HepG2 (cell line): ENCODE measurements at regions not wholly inside any gene's neighbourhood (a gene's known extent, or its start where the extent isn't known, plus 50 kb on each side); places are given as distances from the start of the nearest gene placed in this dataset.

ENCODE experiments used
- ATAC-seq: fragments of 200-7000 bp; cut with Tn5 transposase; 3 replicates; pipeline ENCODE4 v1.9.1; 2020; ENCODE audit warnings: mild to moderate bottlenecking, moderate library complexity
- BruUV-seq: library from RNA; stranded (reverse); fragments of 400-500 nt; replicated peaks from 2 replicates; lab custom pipeline; 2021; lab: Mats Ljungman, UMichigan
- CTCF ChIA-PET: fragments of 300-600 bp; formaldehyde crosslinking; extraction: SDS; loops from one replicate; lab custom pipeline; 2021; ENCODE audit warnings: low total read pairs, inconsistent platforms, low intra/inter-chr PET ratio; lab: Yijun Ruan, JAX
- POLR2A ChIA-PET: fragments of 350-600 bp; sonication (Branson Sonifier 250); formaldehyde crosslinking; loops from one replicate; lab custom pipeline; 2020; ENCODE audit warnings: antibody characterized with exemption, inconsistent platforms; lab: Yijun Ruan, JAX
- DNase-seq: peaks from one replicate; pipeline ENCODE4 v3.0.0-alpha.2; 2015; ENCODE audit warnings: low spot score
- FAIRE-seq: peaks from 3 replicates; lab custom pipeline; 2011; peaks lifted over from hg19 to GRCh38; lab: Jason Lieb, UNC
- H2AFZ ChIP-seq: one replicate; pipeline ENCODE4 v1.6.1; 2011; ENCODE audit warnings: low read length, inconsistent platforms
- H3K27ac ChIP-seq: fragments of 300-600 bp; 3 replicates; pipeline ENCODE4 v1.8.0; 2011; ENCODE audit warnings: mixed run types, mild to moderate bottlenecking, mixed read lengths, low read length, inconsistent platforms; ENCODE audit not compliant: insufficient read depth; ENCODE audit errors: extremely low read length
- H3K27me3 ChIP-seq, 2 experiments: fragments of 200-600 bp in 1 of 2; 2 replicates in 1 of 2; 3 replicates in 1 of 2; pipeline versions ENCODE4 v1.6.0 to v1.8.0; 2011; ENCODE audit warnings: low read length in 2 of 2, mild to moderate bottlenecking in 2 of 2, moderate library complexity in 2 of 2, inconsistent platforms in 1 of 2; ENCODE audit not compliant: insufficient read depth in 2 of 2, control insufficient read depth in 1 of 2
- H3K36me3 ChIP-seq, 2 experiments: fragments of 200-600 bp in 1 of 2; replicated peaks in 1 of 2; 2 replicates in 1 of 2; 3 replicates in 1 of 2; pipeline versions ENCODE4 v1.5.1 to v1.8.0; 2011; ENCODE audit warnings: low read length in 2 of 2, inconsistent platforms in 1 of 2; ENCODE audit not compliant: insufficient read depth in 2 of 2, control insufficient read depth in 1 of 2
- H3K4me1 ChIP-seq: 2 replicates; pipeline ENCODE4 v1.5.1; 2012; ENCODE audit warnings: low read length, inconsistent platforms; ENCODE audit not compliant: insufficient read depth
- H3K4me2 ChIP-seq: 2 replicates; pipeline ENCODE4 v1.6.0; 2011; ENCODE audit warnings: low read depth, low read length, inconsistent platforms
- H3K4me3 ChIP-seq, 3 experiments: fragments of 200-600 bp in 1 of 3; sonication (generic), shearing (Covaris generic) in 1 of 3; replicated peaks in 1 of 3; 2 replicates each; pipeline ENCODE4 v1.5.1; 2011 to 2016; ENCODE audit warnings: low read length in 3 of 3, inconsistent platforms in 2 of 3, low read depth in 2 of 3, mild to moderate bottlenecking in 2 of 3, control low read depth in 1 of 3, mixed read lengths in 1 of 3; ENCODE audit not compliant: insufficient read depth in 1 of 3
- H3K79me2 ChIP-seq: one replicate; pipeline ENCODE4 v1.6.1; 2011; ENCODE audit warnings: low read length, inconsistent platforms; ENCODE audit not compliant: insufficient read depth
- H3K9ac ChIP-seq: 2 replicates; pipeline ENCODE4 v1.6.0; 2011; ENCODE audit warnings: mild to moderate bottlenecking, low read depth, low read length, inconsistent platforms; ENCODE audit not compliant: insufficient read depth
- H3K9me3 ChIP-seq: 2 replicates; pipeline ENCODE4 v1.5.1; 2012; ENCODE audit warnings: mild to moderate bottlenecking, low read length
- H4K20me1 ChIP-seq: 2 replicates; pipeline ENCODE4 v1.6.0; 2011; ENCODE audit warnings: inconsistent platforms, mild to moderate bottlenecking, low read length, moderate library complexity; ENCODE audit not compliant: insufficient read depth
- ATF7-NPFF ChIP-seq: sonication (generic); formaldehyde crosslinking; IDR thresholded peaks from 2 replicates; pipeline ENCODE4 v1.8.1; 2023; ENCODE audit warnings: mild to moderate bottlenecking, low read depth, missing genetic modification reagents, moderate library complexity
- EED ChIP-seq: sonication (generic); formaldehyde crosslinking; IDR thresholded peaks from 2 replicates; pipeline ENCODE4 v1.5.0; 2020; ENCODE audit warnings: mild to moderate bottlenecking, missing genetic modification reagents
- HES4 ChIP-seq: sonication (generic); formaldehyde crosslinking; IDR thresholded peaks from 2 replicates; pipeline ENCODE4 v1.9.0; 2021; ENCODE audit warnings: mild to moderate bottlenecking, missing genetic modification reagents, borderline replicate concordance
- PRMT3 ChIP-seq: sonication (generic); formaldehyde crosslinking; IDR thresholded peaks from 2 replicates; pipeline ENCODE4 v1.8.1; 2022; ENCODE audit warnings: low read depth, mild to moderate bottlenecking, moderate library complexity, missing genetic modification reagents, borderline replicate concordance
- RNF2 ChIP-seq: fragments of 450-650 bp; conservative IDR thresholded peaks from 2 replicates; pipeline ENCODE4 v1.6.1; 2016; ENCODE audit warnings: low read depth
- SYNCRIP ChIP-seq: fragments of 200-400 bp; formaldehyde crosslinking; IDR thresholded peaks from 2 replicates; pipeline ENCODE4 v1.6.1; 2018; ENCODE audit warnings: mild to moderate bottlenecking, low read depth, low read length; ENCODE audit not compliant: insufficient read depth
- TOPORS ChIP-seq: sonication (generic); formaldehyde crosslinking; IDR thresholded peaks from 2 replicates; pipeline ENCODE4 v1.8.0; 2023; ENCODE audit warnings: mild to moderate bottlenecking, missing genetic modification reagents
- ZNF329 ChIP-seq: sonication (generic); formaldehyde crosslinking; IDR thresholded peaks from 2 replicates; pipeline ENCODE4 v1.9.0; 2021; ENCODE audit warnings: low read depth, mild to moderate bottlenecking, missing genetic modification reagents
- ZNF563 ChIP-seq: sonication (generic); formaldehyde crosslinking; IDR thresholded peaks from 2 replicates; pipeline ENCODE4 v1.8.0; 2022; ENCODE audit warnings: mild to moderate bottlenecking, moderate library complexity, missing genetic modification reagents
- ZNF589 ChIP-seq: sonication (generic); formaldehyde crosslinking; conservative IDR thresholded peaks from 2 replicates; pipeline ENCODE4 v1.8.0; 2022; ENCODE audit warnings: mild to moderate bottlenecking, moderate library complexity, missing genetic modification reagents
- WGBS: methylation state at CpG from one replicate; pipeline ENCODE4 v1.1.6; 2017; ENCODE audit warnings: low lambda C conversion rate; 5-methylcytosine and 5-hydroxymethylcytosine counted together
- in situ Hi-C: cut with HindIII; loops from 2 replicates; pipeline ENCODE4 v1.10.0; 2017; ENCODE audit warnings: low pct_unique_long_range_greater_than_20kb; ENCODE audit not compliant: extremely low pct_ligation_motif_present
- intact Hi-C: fragments of 100-400 bp; cut with micrococcal nuclease; formaldehyde crosslinking; loops from one replicate; pipeline ENCODE4 v1.10.0; 2022; ENCODE audit not compliant: unreplicated experiment
- TF ChIP-seq, protein P1 (sequence below): IDR thresholded peaks from 2 replicates; pipeline ENCODE4 v1.6.1; 2012; ENCODE audit warnings: low read length, improper control_type of control experiment
- TF ChIP-seq, protein P2 (sequence below): sonication (generic); formaldehyde crosslinking; IDR thresholded peaks from 2 replicates; pipeline ENCODE4 v1.4.0; 2020; ENCODE audit warnings: missing genetic modification reagents
- TF ChIP-seq, protein P3 (sequence below): sonication (generic); formaldehyde crosslinking; IDR thresholded peaks from 2 replicates; pipeline ENCODE4 v1.4.0; 2020; ENCODE audit warnings: low read depth, mild to moderate bottlenecking, missing genetic modification reagents

DNA sequence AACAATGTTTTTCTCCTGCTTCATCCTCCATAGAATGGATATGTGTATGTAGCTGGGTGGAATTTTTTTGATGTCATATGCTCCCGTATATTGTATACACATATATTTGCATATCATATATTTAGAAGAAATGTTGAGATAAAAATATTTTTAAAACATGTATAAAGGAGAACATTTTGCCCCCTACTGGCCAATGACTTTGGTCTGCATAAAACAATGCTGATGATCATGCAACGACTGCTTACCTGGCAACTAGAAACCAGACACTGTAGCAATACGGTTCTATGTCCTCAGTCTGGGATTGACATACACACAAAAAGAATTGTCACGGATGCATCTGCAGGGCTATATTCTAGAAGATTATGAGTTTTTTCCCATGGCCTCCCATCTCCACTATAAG lies 503.6 kb downstream of the ELAVL2 start:
- Histone ChIP-seq H3K36me3 (no peaks in the 10 kb centered on the region), H3K27ac (no peak overlapping the region), H3K4me1 (no peaks in the 10 kb centered on the region), H3K4me3 (no peak overlapping the region), H4K20me1 (no peaks in the 10 kb centered on the region), H3K79me2 (no peaks in the 10 kb centered on the region), H2AFZ (no peak overlapping the region), H3K27me3 (no peaks in the 10 kb centered on the region), H3K9me3 (peaks cover 67% of the 10 kb centered on the region), H3K4me2 (no peak overlapping the region), H3K9ac (no peak overlapping the region)
- POLR2A ChIA-PET: no interaction called here
- intact Hi-C loops: no loop called here
- DNase-seq (no peak), FAIRE-seq (no peak), ATAC-seq (no peak)
- no peak for TF ChIP-seq EED (CRISPR knock-in tag)
- in situ Hi-C loops: no loop called here
- WGBS: 8% methylated on average over 4 of the region's 4 CpGs
- no TSS peak for BruUV-seq
- CTCF ChIA-PET: no interaction called here

DNA sequence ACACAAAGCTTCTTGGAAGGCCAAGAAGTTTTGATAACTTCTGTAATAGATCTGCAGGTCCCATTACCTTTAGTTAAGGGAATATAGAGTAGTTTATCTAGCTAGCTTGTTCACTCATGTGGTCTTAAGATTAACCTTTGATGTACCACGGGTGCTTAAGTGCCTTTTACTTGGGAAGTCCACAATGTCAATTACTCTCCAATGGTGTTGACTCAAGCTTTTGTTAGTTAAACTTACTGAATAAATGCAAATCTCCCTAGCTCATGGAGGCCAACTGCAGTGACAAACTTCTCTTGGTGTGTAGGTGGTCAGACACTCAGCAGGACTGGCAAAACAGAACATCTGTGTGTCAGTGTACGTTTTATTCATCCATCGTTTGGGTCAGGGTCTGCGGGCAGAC lies 501.5 kb downstream of the ELAVL2 start:
- no peak overlapping the region for H3K9ac ChIP-seq
- no peak overlapping the region for H3K4me2 ChIP-seq
- ChIA-PET CTCF (no interaction called here), POLR2A (no interaction called here)
- FAIRE-seq (no peak), ATAC-seq (no peak), DNase-seq (no peak)
- no peaks in the 10 kb centered on the region for H3K79me2 ChIP-seq
- H4K20me1 ChIP-seq: no peaks in the 10 kb centered on the region
- no peak overlapping the region for H3K4me3 ChIP-seq
- intact Hi-C loops (no loop called here), in situ Hi-C loops (no loop called here)
- no peak overlapping the region for H2AFZ ChIP-seq
- H3K4me1 ChIP-seq: no peaks in the 10 kb centered on the region
- no peak overlapping the region for H3K27ac ChIP-seq
- H3K9me3 ChIP-seq: peaks cover 67% of the 10 kb centered on the region
- H3K36me3 ChIP-seq: no peaks in the 10 kb centered on the region
- WGBS: 50% methylated on average over 4 of the region's 4 CpGs
- H3K27me3 ChIP-seq: no peaks in the 10 kb centered on the region
- BruUV-seq: no TSS peak
- TF ChIP-seq, protein P1, sequence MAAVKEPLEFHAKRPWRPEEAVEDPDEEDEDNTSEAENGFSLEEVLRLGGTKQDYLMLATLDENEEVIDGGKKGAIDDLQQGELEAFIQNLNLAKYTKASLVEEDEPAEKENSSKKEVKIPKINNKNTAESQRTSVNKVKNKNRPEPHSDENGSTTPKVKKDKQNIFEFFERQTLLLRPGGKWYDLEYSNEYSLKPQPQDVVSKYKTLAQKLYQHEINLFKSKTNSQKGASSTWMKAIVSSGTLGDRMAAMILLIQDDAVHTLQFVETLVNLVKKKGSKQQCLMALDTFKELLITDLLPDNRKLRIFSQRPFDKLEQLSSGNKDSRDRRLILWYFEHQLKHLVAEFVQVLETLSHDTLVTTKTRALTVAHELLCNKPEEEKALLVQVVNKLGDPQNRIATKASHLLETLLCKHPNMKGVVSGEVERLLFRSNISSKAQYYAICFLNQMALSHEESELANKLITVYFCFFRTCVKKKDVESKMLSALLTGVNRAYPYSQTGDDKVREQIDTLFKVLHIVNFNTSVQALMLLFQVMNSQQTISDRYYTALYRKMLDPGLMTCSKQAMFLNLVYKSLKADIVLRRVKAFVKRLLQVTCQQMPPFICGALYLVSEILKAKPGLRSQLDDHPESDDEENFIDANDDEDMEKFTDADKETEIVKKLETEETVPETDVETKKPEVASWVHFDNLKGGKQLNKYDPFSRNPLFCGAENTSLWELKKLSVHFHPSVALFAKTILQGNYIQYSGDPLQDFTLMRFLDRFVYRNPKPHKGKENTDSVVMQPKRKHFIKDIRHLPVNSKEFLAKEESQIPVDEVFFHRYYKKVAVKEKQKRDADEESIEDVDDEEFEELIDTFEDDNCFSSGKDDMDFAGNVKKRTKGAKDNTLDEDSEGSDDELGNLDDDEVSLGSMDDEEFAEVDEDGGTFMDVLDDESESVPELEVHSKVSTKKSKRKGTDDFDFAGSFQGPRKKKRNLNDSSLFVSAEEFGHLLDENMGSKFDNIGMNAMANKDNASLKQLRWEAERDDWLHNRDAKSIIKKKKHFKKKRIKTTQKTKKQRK: no peak
- no peak for TF ChIP-seq ATF7-NPFF (CRISPR knock-in tag)
- TF ChIP-seq, protein P2, sequence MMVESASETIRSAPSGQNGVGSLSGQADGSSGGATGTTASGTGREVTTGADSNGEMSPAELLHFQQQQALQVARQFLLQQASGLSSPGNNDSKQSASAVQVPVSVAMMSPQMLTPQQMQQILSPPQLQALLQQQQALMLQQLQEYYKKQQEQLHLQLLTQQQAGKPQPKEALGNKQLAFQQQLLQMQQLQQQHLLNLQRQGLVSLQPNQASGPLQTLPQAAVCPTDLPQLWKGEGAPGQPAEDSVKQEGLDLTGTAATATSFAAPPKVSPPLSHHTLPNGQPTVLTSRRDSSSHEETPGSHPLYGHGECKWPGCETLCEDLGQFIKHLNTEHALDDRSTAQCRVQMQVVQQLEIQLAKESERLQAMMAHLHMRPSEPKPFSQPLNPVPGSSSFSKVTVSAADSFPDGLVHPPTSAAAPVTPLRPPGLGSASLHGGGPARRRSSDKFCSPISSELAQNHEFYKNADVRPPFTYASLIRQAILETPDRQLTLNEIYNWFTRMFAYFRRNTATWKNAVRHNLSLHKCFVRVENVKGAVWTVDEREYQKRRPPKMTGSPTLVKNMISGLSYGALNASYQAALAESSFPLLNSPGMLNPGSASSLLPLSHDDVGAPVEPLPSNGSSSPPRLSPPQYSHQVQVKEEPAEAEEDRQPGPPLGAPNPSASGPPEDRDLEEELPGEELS (CRISPR knock-in tag): no peak
- no peak for TF ChIP-seq ZNF589 (CRISPR knock-in tag)
- no peak for TF ChIP-seq RNF2
- TF ChIP-seq PRMT3 (CRISPR knock-in tag): no peak
- no peak for TF ChIP-seq TOPORS (CRISPR knock-in tag)
- TF ChIP-seq, protein P3, sequence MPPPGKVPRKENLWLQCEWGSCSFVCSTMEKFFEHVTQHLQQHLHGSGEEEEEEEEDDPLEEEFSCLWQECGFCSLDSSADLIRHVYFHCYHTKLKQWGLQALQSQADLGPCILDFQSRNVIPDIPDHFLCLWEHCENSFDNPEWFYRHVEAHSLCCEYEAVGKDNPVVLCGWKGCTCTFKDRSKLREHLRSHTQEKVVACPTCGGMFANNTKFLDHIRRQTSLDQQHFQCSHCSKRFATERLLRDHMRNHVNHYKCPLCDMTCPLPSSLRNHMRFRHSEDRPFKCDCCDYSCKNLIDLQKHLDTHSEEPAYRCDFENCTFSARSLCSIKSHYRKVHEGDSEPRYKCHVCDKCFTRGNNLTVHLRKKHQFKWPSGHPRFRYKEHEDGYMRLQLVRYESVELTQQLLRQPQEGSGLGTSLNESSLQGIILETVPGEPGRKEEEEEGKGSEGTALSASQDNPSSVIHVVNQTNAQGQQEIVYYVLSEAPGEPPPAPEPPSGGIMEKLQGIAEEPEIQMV (CRISPR knock-in tag): no peak
- no peak for TF ChIP-seq SYNCRIP
- TF ChIP-seq ZNF563 (CRISPR knock-in tag): no peak
- no peak for TF ChIP-seq ZNF329 (CRISPR knock-in tag)
- TF ChIP-seq HES4 (CRISPR knock-in tag): no peak
